Sigmoid colon (tissue), 6 donors: ENCODE measurements at regions not wholly inside any gene's neighbourhood (a gene's known extent, or its start where the extent isn't known, plus 50 kb on each side); places are given as distances from the start of the nearest gene placed in this dataset.

Experiments
- DNase-seq: peaks from one replicate; pipeline ENCODE4 v3.0.0-alpha.2; 2019
- H3K27ac ChIP-seq, 4 donors: fragments of 200-600 bp; sonication (generic); one replicate each; pipeline ENCODE4 v1.5.1; 2016 to 2019; ENCODE audit warnings: mild to moderate bottlenecking in 1 of 4
- H3K27me3 ChIP-seq, 3 donors: fragments of 200-600 bp; sonication (generic); one replicate each; pipeline ENCODE4 v1.5.1; 2019; ENCODE audit warnings: mild to moderate bottlenecking in 1 of 3
- H3K36me3 ChIP-seq, 4 donors: fragments of 200-600 bp; sonication (generic); one replicate each; pipeline ENCODE4 v1.5.1; 2016 to 2019
- H3K4me1 ChIP-seq, 4 donors: fragments of 200-600 bp; sonication (generic); one replicate each; pipeline ENCODE4 v1.5.1; 2017 to 2019
- H3K4me3 ChIP-seq, 4 donors: fragments of 200-600 bp; sonication (generic); one replicate each; pipeline ENCODE4 v1.5.1; 2017 to 2019; ENCODE audit warnings: mild to moderate bottlenecking in 2 of 4, moderate library complexity in 1 of 4
- H3K9me3 ChIP-seq, 4 donors: fragments of 200-600 bp in 3 of 4; sonication (generic) in 3 of 4; one replicate each; pipeline versions ENCODE4 v1.5.1 to v1.6.1; 2013 to 2019
- EP300 ChIP-seq, 4 donors: sonication (generic); formaldehyde crosslinking; IDR thresholded peaks; one replicate each; pipeline ENCODE4 v1.6.1; 2017; ENCODE audit warnings: antibody characterized with exemption in 4 of 4
- POLR2A ChIP-seq, 2 donors: fragments of 450-650 bp; IDR thresholded peaks; one replicate each; pipeline ENCODE4 v1.6.1; 2016; ENCODE audit warnings: antibody characterized with exemption in 2 of 2, mild to moderate bottlenecking in 2 of 2, moderate library complexity in 2 of 2
- POLR2AphosphoS5 ChIP-seq, 4 donors: sonication (generic); formaldehyde crosslinking; IDR thresholded peaks; one replicate each; pipeline ENCODE4 v1.6.1; 2017; ENCODE audit warnings: antibody characterized with exemption in 4 of 4
- WGBS, 2 donors: extraction: QIAGEN DNeasy Blood & Tissue Kit; methylation state at CpG; one replicate each; pipeline ENCODE4 v1.1.7; 2013; 5-methylcytosine and 5-hydroxymethylcytosine counted together
- intact Hi-C: fragments of 100-400 bp; cut with DNase I; formaldehyde crosslinking; loops from one replicate; pipeline ENCODE4 v1.15.1; 2023
- TF ChIP-seq, protein P1 (sequence below), 4 experiments: fragments of 450-650 bp in 3 of 4; fragments of 200-600 bp in 1 of 4; IDR thresholded peaks; one replicate each; pipeline ENCODE4 v1.5.1; 2016 to 2019; ENCODE audit warnings: antibody characterized with exemption in 4 of 4, mild to moderate bottlenecking in 3 of 4, moderate library complexity in 2 of 4
- donor health status: healthy with polysubstance abuse.
- donor health status: healthy.

DNA sequence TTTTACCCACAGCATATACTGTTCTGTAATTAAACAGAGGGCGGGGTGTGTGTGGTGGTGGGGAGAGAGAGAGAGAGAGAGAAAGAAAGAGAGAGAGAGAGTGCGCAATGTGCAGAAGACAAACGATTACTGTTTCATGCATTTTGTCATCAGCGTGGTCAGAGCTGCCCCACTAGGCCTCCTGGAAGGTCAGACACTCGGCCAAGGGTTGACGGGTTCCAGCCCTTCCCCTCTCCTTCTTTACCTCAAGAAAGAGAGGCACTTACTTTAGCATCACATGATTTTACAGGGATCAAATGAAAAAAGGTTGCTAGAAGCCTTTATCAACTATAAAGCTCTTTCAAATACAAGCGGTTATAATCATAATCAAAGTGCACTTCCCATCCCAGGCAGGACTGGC lies 269.2 kb upstream of the SORL1-AS1 start:
- Histone ChIP-seq H3K27me3 (no peaks in the 10 kb centered on the region), H3K4me1 (peaks cover 0 to 23% (median 15%) of the 10 kb centered on the region in 4 donors), H3K9me3 (no peaks in the 10 kb centered on the region), H3K4me3 (peak overlapping the region; percentile 35 to 56 (median 50)), H3K27ac (peak overlapping the region; percentile 88 to 96 (median 89)), H3K36me3 (no peaks in the 10 kb centered on the region)
- DNase-seq, result peak; percentile 72
- intact Hi-C loops, result loop anchor here (2.0 to 5.0 kb wide), 2 partner anchors 49 to 380 kb away; no protein-coding TSS in a partner anchor
- WGBS, 2 donors, result 70 to 73% methylated on average over 7 of the region's 7 CpGs
- TF ChIP-seq POLR2A (IDR thresholded peaks at IDR 0.05) (no peak), EP300 (IDR thresholded peaks at IDR 0.05) (no peak), POLR2AphosphoS5 (IDR thresholded peaks at IDR 0.05) (no peak)
- TF ChIP-seq, protein P1, sequence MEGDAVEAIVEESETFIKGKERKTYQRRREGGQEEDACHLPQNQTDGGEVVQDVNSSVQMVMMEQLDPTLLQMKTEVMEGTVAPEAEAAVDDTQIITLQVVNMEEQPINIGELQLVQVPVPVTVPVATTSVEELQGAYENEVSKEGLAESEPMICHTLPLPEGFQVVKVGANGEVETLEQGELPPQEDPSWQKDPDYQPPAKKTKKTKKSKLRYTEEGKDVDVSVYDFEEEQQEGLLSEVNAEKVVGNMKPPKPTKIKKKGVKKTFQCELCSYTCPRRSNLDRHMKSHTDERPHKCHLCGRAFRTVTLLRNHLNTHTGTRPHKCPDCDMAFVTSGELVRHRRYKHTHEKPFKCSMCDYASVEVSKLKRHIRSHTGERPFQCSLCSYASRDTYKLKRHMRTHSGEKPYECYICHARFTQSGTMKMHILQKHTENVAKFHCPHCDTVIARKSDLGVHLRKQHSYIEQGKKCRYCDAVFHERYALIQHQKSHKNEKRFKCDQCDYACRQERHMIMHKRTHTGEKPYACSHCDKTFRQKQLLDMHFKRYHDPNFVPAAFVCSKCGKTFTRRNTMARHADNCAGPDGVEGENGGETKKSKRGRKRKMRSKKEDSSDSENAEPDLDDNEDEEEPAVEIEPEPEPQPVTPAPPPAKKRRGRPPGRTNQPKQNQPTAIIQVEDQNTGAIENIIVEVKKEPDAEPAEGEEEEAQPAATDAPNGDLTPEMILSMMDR (IDR thresholded peaks at IDR 0.05), result no peak

DNA sequence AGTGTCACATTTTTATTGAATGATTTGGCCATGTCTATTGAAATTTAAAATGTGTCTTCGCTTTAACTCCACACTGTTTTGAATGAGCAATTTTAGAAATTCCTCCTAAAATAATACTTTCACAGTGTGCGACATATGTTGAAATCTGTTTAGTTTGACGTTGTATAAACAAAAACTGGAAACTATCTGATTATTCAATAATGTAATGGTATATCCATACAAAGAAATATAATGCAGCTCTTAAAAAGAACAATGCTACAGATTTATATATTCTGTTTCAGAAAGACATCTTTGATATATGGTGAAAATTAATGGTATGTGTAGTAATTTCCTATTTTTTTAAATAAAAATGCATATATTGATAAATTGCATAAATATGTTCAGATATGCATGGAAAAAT lies 268.7 kb upstream of the SORL1-AS1 start:
- 93 to 94% methylated on average over 3 of the region's 3 CpGs for WGBS, 2 donors

DNA sequence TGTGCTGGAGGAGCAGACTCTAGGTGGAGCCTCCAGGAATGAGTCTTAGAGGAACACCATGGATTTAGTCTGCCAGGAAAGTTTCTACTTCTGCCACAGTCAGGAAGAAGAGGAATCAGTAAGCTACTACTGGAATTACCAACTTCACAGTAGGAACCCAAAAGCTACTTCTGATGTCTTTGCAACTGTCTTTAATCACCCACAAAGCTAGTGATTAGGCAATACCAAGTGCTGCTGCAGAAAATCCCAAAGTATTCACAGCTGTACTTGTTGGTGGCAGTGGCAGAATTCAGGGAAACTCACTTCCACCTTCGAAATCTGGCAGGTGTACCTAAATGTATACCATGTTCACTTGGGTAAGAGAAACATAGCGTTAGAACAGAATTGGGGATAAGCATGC lies 264.5 kb upstream of the SORL1-AS1 start:
- Histone ChIP-seq H3K27ac (no peak overlapping the region), H3K9me3 (no peaks in the 10 kb centered on the region), H3K4me3 (no peak overlapping the region), H3K27me3 (no peaks in the 10 kb centered on the region), H3K4me1 (peaks cover 0 to 8% (median 6%) of the 10 kb centered on the region in 4 donors), H3K36me3 (no peaks in the 10 kb centered on the region)
- intact Hi-C loops, result no loop called here
- whole genome bisulfite sequencing, 2 donors, result 88 to 91% methylated on average over 2 of the region's 2 CpGs
- no peak for DNase-seq
- TF ChIP-seq, protein P1 (IDR thresholded peaks at IDR 0.05), result no peak
- TF ChIP-seq POLR2A (IDR thresholded peaks at IDR 0.05), result no peak
- no peak for TF ChIP-seq EP300 (IDR thresholded peaks at IDR 0.05)
- TF ChIP-seq POLR2AphosphoS5 (IDR thresholded peaks at IDR 0.05), result no peak

More for the DNA sequence above, 268.7 kb upstream of the SORL1-AS1 start:
- intact Hi-C loops, result loop anchor here (5.0 kb wide), 1 partner anchor 381 kb away; no protein-coding TSS in a partner anchor
- Histone ChIP-seq H3K36me3 (no peaks in the 10 kb centered on the region), H3K4me1 (peaks cover 0 to 23% (median 15%) of the 10 kb centered on the region in 4 donors), H3K27me3 (no peaks in the 10 kb centered on the region), H3K27ac (peak overlapping the region; percentile 88 to 96 (median 89)), H3K9me3 (no peaks in the 10 kb centered on the region), H3K4me3 (no peak overlapping the region)
- TF ChIP-seq, protein P1 (IDR thresholded peaks at IDR 0.05), result no peak
- no peak for TF ChIP-seq POLR2AphosphoS5 (IDR thresholded peaks at IDR 0.05)
- TF ChIP-seq POLR2A (IDR thresholded peaks at IDR 0.05), result no peak
- no peak for TF ChIP-seq EP300 (IDR thresholded peaks at IDR 0.05)
- DNase-seq, result no peak

DNA sequence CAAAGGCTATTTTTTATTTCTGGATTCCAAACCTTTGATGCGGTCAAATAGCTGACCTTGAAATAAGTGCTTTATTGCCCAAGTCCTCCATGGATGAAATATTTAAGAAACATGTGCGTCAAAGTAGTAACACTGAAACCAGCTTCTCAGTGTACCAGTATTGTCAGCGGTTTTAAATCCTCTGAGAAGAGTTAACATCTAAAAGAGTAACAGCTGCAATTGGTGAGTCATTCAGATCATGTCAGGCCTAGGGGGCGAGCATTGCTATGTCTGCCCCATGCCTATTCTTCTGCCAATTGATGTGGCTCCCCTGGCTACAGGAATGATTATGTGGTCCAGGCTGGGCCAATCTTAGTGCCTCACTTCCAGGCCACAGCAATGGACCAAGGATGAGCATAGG lies 263.3 kb upstream of the SORL1-AS1 start:
- no peaks in the 10 kb centered on the region for H3K36me3 ChIP-seq
- no peak for DNase-seq
- H3K27me3 ChIP-seq, result no peaks in the 10 kb centered on the region
- intact Hi-C loops, result no loop called here
- no peak overlapping the region for H3K4me3 ChIP-seq
- peak overlapping the region in 1 of 4 donors; percentile 68 for H3K27ac ChIP-seq
- no peaks in the 10 kb centered on the region for H3K9me3 ChIP-seq
- TF ChIP-seq, protein P1 (IDR thresholded peaks at IDR 0.05), result no peak
- TF ChIP-seq EP300 (IDR thresholded peaks at IDR 0.05), result no peak
- TF ChIP-seq POLR2AphosphoS5 (IDR thresholded peaks at IDR 0.05), result no peak
- TF ChIP-seq POLR2A (IDR thresholded peaks at IDR 0.05), result no peak
- peaks cover 0 to 11% (median 0%) of the 10 kb centered on the region in 4 donors for H3K4me1 ChIP-seq
- 87 to 91% methylated on average over 4 of the region's 4 CpGs for WGBS, 2 donors

DNA sequence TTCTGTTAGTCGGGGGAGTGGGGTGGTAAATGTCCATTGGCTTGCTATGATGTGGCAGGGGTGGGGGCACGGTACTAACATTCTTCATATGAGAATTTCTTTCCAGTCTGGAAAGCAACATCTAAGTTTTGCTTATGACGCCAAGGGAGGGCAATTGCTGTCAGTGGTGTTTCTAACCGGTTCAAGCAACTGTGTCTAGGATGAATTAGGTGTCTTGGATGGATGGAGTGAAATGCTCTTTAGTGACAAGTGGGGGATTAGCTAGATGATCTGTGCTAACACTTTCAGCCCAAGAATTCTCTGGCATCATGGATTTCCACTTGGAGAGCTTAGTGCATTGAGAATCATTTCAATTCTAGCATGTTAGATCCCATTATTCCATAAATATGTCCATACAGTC lies 262.6 kb upstream of the SORL1-AS1 start:
- DNase-seq, result no peak
- Histone ChIP-seq H3K27me3 (no peaks in the 10 kb centered on the region), H3K4me1 (peaks cover 0 to 11% (median 0%) of the 10 kb centered on the region in 4 donors), H3K9me3 (no peaks in the 10 kb centered on the region), H3K36me3 (no peaks in the 10 kb centered on the region), H3K4me3 (no peak overlapping the region), H3K27ac (peak overlapping the region in 1 of 4 donors; percentile 68)
- intact Hi-C loops, result no loop called here
- TF ChIP-seq POLR2A (IDR thresholded peaks at IDR 0.05) (no peak), EP300 (IDR thresholded peaks at IDR 0.05) (no peak), POLR2AphosphoS5 (IDR thresholded peaks at IDR 0.05) (no peak)
- TF ChIP-seq, protein P1 (IDR thresholded peaks at IDR 0.05), result no peak
- WGBS, 2 donors, result 85 to 88% methylated on average over 4 of the region's 4 CpGs
